LHCN-M2 (cell line): ENCODE measurements at regions not wholly inside any gene's neighbourhood (a gene's known extent, or its start where the extent isn't known, plus 50 kb on each side); places are given as distances from the start of the nearest gene placed in this dataset.

ENCODE experiments used
- DNase-seq: peaks from one replicate; pipeline ENCODE4 v3.0.0-alpha.2; 2012; ENCODE audit warnings: low read depth

DNA sequence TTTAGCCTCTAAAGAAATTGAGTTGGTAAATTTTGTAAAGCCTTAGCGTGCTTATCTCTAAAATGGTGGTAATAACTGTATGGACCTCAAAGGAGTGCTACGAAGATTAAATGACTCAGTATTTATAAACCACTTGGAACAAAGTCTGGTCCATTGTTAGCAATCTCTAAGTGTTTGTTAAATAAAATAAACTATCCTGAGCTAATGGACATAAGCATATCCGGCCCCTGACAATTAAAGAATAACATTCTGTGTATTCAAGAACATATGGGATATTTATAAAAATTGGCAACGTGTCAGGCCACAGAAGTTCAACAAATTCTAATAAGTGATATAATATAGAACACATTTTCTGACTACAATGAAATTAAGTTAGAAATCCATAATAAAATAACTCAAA lies 71.0 kb downstream of the MYEOV start:
- no peak for DNase-seq

DNA sequence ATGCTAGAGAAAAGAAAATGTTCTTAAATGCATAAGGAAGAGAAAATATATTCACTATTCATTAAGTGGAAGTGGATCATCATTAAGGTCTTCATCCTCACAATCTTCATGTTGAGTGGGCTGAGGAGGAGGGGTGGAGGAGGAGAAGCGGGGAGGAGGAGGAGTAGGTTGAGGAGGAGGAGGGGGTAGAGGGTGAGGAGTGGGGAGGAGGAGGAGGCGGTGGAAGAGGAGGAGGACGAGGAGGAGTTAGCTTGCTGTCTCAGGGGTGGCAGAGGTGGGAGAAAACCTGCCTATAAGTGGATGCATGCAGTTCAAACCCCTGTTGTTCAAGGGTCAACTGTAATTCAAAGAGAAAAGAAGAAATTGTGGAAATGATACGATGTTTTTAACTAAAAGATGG lies 71.6 kb downstream of the MYEOV start:
- no peak for DNase-seq

DNA sequence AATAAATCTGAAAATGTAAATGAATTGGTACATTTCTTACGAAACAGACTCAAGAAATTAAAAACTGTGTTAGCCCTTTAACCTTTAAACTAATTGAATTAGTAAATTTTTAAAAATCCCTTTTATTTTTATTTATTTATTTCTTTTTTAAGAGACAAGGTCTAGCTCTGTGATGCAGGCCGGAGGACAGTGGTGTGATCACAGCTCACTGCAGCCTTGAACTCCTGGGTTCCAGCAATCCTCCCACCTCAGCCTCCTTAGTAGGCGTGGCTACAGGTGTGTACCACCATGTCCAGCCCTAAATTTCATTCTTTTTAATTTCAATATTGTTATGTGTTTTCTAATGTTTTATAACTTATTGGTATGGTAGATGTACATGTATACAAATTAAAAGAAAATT lies 72.6 kb downstream of the MYEOV start:
- DNase-seq, result no peak

DNA sequence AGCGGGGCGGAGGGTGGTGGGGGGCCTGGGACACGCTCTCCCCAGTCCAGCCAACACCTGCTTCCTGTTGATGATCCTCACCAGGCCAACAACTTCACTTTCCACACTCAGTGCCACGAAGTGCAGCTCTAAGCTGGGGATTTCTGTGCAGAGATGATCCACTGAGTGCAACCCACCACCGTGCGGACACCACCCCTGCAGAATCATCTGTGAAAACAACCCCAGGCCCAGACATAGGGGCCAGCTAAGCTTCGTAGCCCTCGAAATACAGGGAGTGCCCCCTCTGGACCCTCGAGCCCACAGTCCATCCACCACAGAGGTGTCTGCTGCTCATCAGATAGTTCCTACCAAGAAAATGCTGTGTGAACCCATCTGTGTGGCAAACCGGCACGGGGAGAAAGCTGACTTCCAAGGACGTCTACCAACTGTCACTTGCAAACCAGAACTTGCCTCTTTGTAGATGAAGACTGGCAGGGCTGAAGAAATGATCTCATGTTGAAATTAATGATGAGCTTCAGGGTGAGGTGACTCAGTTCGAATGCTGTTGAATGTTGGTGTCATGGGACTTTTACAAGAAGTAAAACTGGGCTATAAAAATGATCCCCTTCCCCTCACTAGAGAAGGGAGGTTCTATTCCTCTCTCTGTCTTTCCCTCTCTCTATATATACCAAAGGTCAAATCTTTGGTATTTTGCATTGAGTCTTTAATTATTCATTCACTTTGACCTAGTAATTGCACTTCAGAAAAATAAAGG lies 73.4 kb downstream of the MYEOV start:
- no peak for DNase-seq

DNA sequence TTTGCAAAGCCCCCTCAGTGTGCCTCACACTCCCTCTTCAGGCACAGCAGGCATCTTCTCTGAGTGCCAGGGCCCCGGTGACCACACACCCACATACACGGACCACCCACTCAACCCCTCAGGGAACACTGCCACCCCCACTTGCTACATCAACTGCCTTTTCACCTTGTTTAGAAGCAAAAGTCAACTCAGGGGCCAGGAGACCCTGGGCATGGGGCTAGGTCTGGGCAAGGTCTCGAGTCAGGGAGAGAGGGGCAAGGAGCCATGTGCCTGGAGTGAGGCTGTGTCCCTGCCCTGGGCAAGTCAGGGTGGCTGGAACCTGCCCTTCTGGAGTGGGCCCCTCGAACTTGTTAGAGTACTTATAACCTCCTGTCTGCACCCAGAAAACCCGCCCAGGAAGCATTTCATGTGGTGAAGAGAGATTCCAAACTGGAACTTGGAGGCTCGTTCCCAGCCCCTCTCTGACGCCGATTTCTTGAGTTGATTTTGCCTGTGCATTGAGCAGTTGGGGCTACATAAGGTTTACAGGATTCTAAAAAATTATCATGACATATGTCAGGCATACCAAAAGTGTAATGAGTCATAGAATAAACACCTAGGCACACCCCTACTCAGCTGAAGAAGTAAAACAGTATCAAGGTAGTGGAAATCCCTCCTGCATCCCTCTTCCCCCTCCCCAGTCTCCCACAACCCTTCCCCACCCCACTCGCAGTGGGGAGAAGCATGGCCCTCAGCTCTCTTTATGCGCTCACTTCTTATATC lies 74.3 kb downstream of the MYEOV start:
- DNase-seq, result no peak

DNA sequence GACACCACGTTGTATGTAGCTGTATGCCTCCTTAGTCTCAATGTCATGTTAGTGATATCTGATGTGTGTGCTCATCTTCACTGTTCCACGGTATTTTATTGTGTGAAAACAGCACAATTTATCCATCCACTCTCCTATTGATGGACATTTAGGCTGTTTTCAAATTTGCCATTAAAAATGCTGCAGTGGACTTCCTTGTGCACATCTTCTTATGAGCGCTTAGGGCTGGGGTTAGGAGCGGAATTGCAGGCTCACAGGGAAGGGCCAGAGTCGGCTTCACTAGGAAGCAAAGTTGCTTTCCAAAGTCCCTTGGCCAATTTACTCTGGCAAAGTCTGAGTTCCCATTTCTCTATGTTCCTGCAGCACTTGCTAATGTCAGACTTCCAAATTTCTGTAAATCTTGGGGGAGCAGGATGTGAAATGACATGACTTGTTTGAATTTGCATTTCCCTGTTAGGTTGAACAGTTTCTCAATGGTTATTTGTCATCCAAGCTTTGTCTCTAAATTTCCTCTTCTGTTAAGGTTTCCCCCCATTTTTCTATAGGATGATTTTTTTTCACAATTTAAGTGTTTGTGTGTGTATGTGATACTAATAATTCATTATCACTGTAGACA lies 75.4 kb downstream of the MYEOV start:
- DNase-seq, result no peak

DNA sequence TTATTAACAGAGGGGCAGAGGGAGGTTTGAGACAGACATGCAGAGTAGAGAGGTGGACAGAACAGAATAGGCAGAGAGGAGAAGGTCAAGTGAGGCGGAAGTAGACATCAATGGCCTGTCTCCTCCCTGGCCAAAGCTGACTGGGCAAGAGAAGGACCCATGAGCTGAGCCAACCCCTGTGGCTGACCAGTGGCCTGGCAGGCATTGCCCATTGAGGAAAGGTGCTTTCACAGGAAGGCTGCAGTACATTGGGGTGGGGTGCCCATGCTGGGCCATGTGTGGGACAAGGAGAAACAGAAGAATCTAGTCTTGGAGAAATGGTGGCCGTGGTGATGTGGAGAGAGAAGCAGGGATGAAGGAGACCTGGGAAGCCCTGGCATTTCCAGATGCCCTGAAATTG lies 76.0 kb downstream of the MYEOV start:
- DNase-seq, result no peak

DNA sequence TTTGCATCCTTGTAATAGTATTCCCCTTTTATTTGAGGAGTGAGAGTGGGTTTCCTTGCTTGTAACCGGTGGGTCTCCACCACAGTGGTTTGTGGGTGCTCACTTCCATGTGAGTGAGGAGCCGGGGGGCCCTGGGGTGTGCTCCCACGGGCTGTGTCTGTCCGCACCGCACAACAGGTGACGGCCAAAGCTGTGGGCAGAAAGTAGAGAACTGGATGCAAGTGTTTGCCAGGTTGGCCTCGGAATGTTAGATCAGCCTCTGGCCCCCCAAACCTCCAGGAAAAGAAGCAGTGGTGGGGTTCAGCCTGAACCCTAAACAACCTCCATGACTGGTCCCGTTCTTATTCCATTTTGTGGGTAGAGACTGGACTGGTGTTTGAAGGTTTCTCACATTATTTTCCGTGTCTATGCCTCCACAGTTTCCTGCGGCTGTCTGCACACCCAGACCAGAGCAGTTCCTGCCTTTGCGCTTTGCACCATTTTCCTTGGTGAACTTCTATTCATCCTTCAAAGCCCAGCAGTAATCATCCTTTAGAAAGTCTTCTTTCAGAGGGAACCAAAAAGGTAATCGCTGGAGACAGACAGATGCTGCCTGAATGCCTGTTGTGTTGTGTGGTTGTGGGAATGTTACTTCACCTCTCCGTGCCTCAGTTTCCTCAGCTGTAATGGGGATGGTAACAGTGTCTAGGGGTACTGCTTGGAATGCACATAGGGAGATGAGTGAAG lies 77.2 kb downstream of the MYEOV start:
- DNase-seq, result no peak

DNA sequence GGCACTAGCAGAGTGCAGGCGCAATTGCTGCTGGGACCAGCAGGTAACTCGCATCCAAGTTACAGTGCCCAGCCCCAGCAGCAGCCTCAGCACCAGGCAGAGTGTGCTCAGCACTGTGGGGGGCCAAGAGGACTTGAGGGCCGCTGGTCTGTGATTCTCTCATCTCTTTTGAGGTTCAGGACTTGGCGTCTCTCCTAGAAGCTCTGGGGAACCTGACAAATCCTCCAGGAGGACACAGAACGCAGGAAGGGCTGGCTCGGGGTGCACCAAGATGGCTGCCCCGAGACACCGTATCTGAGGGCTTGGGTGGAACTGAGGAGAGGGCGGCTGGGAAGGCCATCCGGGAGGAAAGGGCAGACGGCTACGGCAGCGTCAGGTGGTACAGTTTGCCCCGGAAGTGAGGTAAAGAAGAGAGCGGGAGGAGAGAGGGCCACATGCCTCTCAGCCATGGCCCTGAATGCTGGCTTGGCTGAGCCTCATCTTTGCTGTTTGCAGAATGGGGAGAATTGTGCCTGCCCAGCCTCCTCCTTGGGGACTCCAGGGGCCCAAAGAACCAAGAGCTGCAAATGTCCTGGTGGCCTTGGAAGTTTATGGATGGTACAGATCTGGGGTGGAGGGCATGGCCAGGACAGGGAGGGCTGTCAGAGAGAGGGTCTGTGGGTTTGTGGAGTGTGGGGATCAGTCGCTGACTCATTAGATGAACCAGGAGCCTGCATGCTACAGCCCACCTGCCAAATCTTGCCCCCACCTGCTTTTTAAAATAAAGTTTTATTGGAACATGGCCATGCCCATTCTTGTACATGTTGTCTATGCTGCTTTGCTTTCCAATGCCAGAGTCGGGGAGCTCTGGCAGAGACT lies 78.0 kb downstream of the MYEOV start:
- no peak for DNase-seq

DNA sequence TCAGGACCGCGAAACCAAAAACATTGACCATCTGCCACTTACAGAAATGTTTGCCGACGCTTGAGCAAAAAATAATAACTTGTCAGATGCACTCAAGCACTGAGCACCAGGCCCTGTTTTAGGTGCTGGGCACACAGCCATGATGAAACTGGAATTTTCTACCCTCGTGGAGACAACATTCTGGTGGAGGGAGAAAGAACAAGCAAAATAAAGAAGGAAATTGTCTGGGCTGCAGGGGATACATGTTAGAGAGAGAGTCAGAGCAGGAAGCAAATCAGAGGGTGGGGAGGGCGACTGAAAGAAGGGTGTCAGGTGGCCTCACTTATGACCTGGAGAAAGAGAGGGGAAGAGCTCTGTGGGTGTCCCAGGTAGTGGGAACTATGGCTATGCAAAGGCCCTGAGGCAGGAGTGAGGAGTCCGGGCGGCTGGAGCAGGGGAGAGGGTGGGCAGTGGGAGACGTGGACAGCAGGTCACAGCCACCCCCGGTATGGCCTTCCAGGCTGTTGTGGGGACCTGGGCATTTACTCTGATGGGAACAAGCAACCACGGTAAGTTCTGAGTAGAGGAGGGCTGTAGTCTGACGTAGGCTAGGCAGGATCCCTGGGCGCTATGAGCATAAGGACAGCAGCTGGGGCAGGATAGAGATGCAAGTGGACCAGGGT lies 78.8 kb downstream of the MYEOV start:
- DNase-seq, result no peak

DNA sequence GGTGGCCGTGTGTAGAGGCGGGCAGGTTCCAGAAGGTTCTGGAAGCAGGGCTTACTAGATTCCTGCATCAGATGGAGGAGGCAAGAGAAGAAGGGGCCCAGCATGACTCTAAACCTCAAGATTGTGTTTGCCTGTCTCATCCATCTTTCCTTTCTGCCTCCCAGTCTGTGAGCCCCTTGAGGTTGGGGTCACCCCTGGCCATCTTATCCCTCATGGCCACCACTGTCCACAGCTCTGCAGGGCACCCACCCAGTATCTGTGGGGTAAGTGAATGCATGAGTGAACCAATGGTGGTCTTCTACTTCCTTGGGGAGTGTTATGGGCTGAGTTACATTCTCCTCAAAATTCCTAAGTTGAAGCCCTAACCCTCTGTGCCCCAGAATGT lies 79.3 kb downstream of the MYEOV start:
- no peak for DNase-seq

DNA sequence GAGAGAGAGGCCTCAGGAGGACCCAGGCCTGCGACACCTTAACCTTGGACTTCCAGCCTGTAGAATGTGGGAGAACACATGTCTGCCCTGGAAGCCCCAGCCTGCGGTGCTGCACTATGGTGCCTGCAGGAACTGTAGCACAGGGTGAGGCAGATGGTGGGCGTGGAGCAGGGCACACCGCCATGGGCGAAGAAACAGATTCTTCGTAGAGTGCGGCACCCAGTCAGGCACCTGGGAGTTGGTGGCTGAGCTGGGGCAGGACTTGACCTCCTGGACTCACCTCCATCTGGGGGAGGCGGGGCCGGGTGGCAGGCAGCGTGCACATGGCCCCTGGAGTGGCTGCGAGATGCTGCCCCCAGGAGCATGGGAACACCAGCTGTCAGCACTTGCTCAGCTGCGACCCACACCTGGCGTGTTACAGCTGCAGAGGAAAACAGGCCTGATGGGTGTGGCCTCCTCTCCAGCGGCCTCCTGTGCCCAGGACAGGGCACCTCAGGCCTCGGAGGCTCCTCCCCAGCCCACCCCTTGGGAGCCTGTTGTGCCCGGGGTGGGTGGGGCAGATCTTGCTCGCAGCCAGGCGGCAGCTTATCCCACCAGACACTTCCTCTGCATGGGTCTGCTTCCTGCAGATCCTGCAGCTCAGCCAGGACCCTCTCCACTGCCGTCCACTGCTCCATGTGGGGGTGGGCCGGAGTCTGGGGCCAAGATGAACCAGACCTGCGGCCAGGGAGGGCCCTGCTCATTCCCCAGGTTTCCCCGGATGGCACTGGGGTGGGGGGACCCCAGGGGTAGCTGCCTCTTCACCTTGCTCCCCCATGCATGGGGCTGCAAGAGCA lies 80.4 kb downstream of the MYEOV start:
- no peak for DNase-seq

DNA sequence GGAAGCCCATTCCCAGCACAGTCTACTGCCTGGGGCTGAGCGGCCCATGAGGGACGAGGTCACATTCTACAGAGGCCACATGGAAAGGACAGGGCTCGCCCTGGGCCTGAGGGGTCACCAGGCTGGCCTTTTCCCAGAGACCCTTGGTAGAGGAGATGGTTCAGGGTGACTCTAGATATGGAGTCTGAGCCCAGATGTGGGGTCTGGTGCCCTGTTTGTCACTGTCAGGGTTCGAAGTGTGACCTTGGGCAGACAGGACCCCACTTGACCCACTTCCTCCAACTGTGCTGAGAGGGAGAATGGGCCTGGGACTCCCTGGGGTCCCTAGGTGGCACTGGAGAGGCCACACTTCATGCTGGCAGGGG lies 81.0 kb downstream of the MYEOV start:
- no peak for DNase-seq

DNA sequence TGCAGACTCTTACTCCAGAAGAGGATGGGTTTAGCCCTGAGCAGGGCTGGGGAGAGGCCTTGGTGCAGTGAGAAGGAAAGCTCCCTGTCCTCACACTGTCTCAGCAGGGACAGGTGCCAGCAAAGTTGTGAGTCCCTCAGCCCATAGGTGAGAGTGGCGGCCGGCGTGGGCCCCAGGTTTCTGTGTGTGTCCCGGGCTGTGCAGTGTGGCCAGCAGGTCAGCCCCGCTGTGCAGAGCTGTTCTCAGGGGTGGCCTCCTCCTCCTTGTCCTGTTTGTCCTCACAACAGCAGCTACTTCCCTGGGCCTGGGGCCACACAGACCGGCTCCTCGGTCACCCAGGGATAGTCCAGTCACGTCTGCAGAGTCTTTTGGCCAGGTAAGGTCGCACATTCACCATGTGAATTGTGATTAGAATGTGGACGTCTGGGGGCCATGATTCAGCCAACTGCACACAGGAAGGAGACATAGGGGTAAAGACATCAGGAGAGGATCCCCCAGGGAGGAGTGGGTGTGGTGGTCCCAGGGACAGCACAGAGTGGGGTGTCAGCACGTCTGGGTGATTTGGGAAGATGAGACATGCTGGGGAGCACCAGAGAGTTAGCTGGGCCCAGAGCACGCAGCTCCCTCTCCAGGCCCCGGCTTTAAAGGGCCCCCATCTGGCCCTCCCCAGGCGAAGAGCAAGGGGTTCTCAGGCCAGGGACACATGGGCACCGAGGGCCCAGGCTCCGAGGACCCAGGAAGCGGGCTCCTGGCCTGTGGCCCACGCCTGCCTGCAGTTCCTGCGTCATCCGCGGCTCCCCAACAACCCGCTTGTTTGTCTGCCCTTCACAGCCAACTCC lies 81.6 kb downstream of the MYEOV start:
- no peak for DNase-seq

DNA sequence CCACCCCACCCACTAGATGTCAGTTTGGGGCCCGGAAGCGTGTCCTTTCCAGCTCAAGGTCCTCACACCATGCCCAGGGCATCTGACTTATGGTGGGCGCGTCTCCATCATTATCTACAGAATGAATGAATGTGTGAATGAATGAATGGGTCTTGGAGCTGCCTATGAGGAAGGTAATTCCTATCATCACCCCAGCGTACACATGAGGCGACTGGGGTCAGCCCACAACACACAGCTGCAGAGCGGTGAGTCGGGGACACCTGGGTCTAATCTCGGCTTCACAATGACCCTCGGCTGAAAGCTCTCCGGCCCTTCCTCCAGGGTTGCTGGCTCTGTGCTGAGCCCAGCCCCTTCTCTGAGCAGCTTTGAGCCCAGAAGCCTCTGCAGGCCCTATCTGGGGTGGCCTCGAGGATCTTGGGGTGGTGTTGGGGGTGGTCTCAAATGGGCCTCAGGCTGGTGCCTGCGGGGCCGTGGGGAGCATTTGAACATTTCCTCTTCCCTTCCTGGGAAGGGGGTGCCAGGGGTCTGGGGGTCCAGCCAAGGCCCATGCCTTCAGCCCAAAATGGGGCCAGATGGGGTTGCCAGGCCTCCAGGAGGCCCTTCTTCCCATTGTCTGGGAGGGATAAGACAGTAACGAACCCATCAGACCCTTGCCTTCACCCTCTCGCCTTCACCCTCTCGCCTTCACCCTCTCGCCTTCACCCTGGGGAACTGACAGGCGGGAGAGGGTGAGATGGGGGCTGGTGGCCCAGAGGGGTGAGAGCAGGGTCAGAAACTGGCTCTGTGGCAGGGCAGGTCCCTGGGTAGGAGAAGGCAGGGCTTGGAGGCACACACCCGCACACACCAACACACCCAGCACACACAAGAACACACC lies 82.4 kb downstream of the MYEOV start:
- DNase-seq, result no peak

DNA sequence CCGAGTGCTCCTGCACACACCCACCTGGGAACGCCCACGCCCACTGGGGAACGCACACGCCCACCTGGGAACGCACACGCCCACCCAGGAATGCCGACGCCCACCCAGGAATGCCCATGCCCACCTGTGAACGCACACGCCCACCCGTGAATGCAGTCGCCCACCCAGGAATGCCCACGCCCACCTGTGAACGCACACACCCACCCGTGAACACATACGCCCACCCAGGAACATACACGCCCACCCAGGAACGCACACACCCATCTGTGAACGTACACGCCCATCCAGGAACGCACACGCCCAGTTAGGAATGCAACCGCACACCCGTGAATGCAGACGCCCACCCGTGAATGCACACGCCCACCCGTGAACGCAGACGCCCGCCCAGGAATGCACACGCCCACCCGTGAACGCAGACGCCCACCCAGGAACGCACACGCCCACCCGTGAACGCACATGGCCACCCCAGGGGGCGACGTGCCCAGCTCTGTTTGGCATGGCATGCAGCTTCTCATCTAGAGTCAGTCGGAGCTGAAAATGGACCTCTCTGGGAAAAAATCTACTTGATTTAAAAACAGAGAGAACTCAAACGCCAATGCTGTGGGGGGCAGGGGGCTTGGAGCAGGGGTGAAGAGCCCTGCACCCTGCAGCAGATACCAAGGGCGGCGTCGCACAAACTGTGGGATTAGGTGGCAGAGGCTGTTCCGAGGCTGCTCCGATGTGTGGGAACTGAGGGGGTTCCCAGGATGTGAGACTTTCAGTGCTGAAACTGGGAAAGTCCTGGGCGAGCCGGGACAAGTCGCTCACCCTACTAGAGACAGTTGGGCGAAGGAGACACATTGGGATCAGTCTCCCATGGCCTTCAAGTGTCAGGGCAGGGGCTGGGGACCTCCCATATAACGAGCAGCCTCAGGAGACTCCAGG lies 83.3 kb downstream of the MYEOV start:
- DNase-seq, result no peak

DNA sequence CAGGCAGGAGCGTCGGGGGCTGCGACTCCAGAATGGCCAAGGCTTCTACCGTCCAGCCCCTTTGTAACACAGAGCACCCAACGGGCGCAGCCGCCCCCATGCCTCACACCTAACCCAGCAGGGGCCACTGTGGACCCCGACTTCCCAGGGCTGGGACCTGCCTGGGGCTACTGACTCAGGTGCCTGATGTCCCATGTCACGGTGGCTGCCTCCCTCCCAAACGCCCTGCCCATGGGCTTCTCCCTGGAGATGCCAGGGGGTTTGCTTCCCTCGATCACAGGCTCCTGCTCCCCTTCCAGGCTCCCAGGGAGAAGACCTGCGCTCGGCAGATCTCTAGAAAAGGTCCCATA lies 84.0 kb downstream of the MYEOV start:
- DNase-seq, result no peak
